ENCODE measurements at regions not wholly inside any gene's neighbourhood (a gene's known extent, or its start where the extent isn't known, plus 50 kb on each side); places are given as distances from the start of the nearest gene placed in this dataset.

- TF ChIP-seq CTCF (IDR thresholded peaks at IDR 0.05), result no peak
- TF ChIP-seq POLR2AphosphoS5 (IDR thresholded peaks at IDR 0.05; ENCODE audit: low read depth, low read length), result no peak
These were observed 231.4 kb downstream of the PTEN start for GRCh38 chr10:88094795-88095194.

Measured in Panc1 (cell line).